GM12878 (cell line): ENCODE measurements at regions not wholly inside any gene's neighbourhood (a gene's known extent, or its start where the extent isn't known, plus 50 kb on each side); places are given as distances from the start of the nearest gene placed in this dataset.

Experiments used
- ATAC-seq: fragments of 200-7000 bp; cut with Tn5 transposase; 3 replicates; pipeline ENCODE4 v1.9.1; 2020; ENCODE audit warnings: mild to moderate bottlenecking, moderate library complexity
- BruUV-seq: library from RNA; stranded (reverse); fragments of 400-500 nt; replicated peaks from 2 replicates; lab custom pipeline; 2021; lab: Mats Ljungman, UMichigan
- CTCF ChIA-PET: fragments of 300-600 bp; sonication (Branson Sonifier 250); formaldehyde crosslinking; extraction: SDS; loops from one replicate; lab custom pipeline; 2021; ENCODE audit warnings: inconsistent platforms; lab: Yijun Ruan, JAX
- POLR2A ChIA-PET: fragments of 350-600 bp; formaldehyde crosslinking; extraction: SDS; loops from one replicate; lab custom pipeline; 2021; ENCODE audit warnings: inconsistent platforms; lab: Charles Lee
- RAD21 ChIA-PET: fragments of 300-600 bp; sonication (Branson Sonifier 250); formaldehyde crosslinking; loops from one replicate; lab custom pipeline; 2023; ENCODE audit warnings: antibody characterized with exemption; ENCODE audit not compliant: unreplicated experiment; lab: Charles Lee
- SMC1A ChIA-PET: fragments of 300-600 bp; sonication (Branson Sonifier 250); formaldehyde crosslinking; loops from one replicate; lab custom pipeline; 2023; ENCODE audit not compliant: unreplicated experiment, uncharacterized antibody; lab: Charles Lee
- DNase-seq: peaks from one replicate; pipeline ENCODE4 v3.0.0-alpha.2; 2011; ENCODE audit warnings: low read depth, low spot score
- FAIRE-seq: peaks from 3 replicates; lab custom pipeline; 2011; peaks lifted over from hg19 to GRCh38; lab: Jason Lieb, UNC
- H2AFZ ChIP-seq: 2 replicates; pipeline ENCODE4 v1.6.0; 2011; ENCODE audit warnings: low read depth, low read length, control low read depth; ENCODE audit not compliant: control insufficient read depth
- H3K27ac ChIP-seq: 2 replicates; pipeline ENCODE4 v1.5.1; 2011; ENCODE audit warnings: control low read depth; ENCODE audit not compliant: control insufficient read depth, insufficient read depth
- H3K27me3 ChIP-seq, 2 experiments: replicated peaks in 1 of 2; 2 replicates each; pipeline versions ENCODE4 v1.6.0 to v1.6.1; 2011; ENCODE audit warnings: low read length in 1 of 2; ENCODE audit not compliant: control insufficient read depth in 2 of 2, insufficient read depth in 2 of 2
- H3K36me3 ChIP-seq, 2 experiments: 2 replicates each; pipeline ENCODE4 v1.5.1; 2011; ENCODE audit warnings: low read length in 1 of 2; ENCODE audit not compliant: control insufficient read depth in 2 of 2, insufficient read depth in 2 of 2
- H3K4me1 ChIP-seq: 2 replicates; pipeline ENCODE4 v1.6.1; 2011; ENCODE audit warnings: mild to moderate bottlenecking, low read length, moderate library complexity, mixed read lengths; ENCODE audit not compliant: control insufficient read depth, insufficient read depth
- H3K4me2 ChIP-seq: 2 replicates; pipeline ENCODE4 v1.6.0; 2011; ENCODE audit warnings: control low read depth; ENCODE audit not compliant: control insufficient read depth, insufficient read depth
- H3K4me3 ChIP-seq: fragments of 200-600 bp; sonication (generic); 2 replicates; pipeline ENCODE4 v1.5.1; 2016
- H3K79me2 ChIP-seq: 2 replicates; pipeline ENCODE4 v1.6.0; 2011; ENCODE audit warnings: low read length; ENCODE audit not compliant: control insufficient read depth, insufficient read depth
- H3K9ac ChIP-seq: 2 replicates; pipeline ENCODE4 v1.8.0; 2011; ENCODE audit warnings: low read length, control low read depth, mixed read lengths; ENCODE audit not compliant: control insufficient read depth, insufficient read depth
- H3K9me3 ChIP-seq: replicated peaks from 3 replicates; pipeline ENCODE4 v1.5.1; 2011; ENCODE audit warnings: mild to moderate bottlenecking, low read length; ENCODE audit not compliant: control insufficient read depth, insufficient read depth
- H4K20me1 ChIP-seq: 2 replicates; pipeline ENCODE4 v1.6.0; 2011; ENCODE audit not compliant: control insufficient read depth, insufficient read depth
- BCL11A ChIP-seq: IDR thresholded peaks from 2 replicates; pipeline ENCODE4 v1.6.1; 2011; ENCODE audit warnings: low read depth, low read length
- CHD4 ChIP-seq: fragments of 200-600 bp; sonication (generic); IDR thresholded peaks from 2 replicates; pipeline ENCODE4 v1.6.1; 2016; ENCODE audit warnings: mild to moderate bottlenecking
- DPF2 ChIP-seq: fragments of 450-650 bp; IDR thresholded peaks from 2 replicates; pipeline ENCODE4 v1.6.1; 2017; ENCODE audit warnings: mild to moderate bottlenecking
- GABPA ChIP-seq: IDR thresholded peaks from 2 replicates; pipeline ENCODE4 v1.6.1; 2014; ENCODE audit warnings: antibody characterized with exemption, low read depth, mild to moderate bottlenecking, inconsistent platforms
- HDAC6 ChIP-seq: fragments of 200-600 bp; sonication (generic); IDR thresholded peaks from one replicate; pipeline ENCODE4 v1.8.0; 2017; ENCODE audit warnings: antibody characterized with exemption; ENCODE audit not compliant: unreplicated experiment
- HSF1 ChIP-seq: fragments of 150-350 bp; IDR thresholded peaks from 2 replicates; pipeline ENCODE4 v1.6.1; 2014; ENCODE audit warnings: mild to moderate bottlenecking, low read depth, low read length
- KDM1A ChIP-seq: fragments of 200-600 bp; sonication (generic); IDR thresholded peaks from 2 replicates; pipeline ENCODE4 v1.6.1; 2016; ENCODE audit warnings: borderline replicate concordance
- MYB ChIP-seq: fragments of 150-350 bp; IDR thresholded peaks from 2 replicates; pipeline ENCODE4 v1.6.1; 2014; ENCODE audit warnings: mild to moderate bottlenecking, low read depth, low read length, borderline replicate concordance
- NFIC ChIP-seq: IDR thresholded peaks from 2 replicates; pipeline ENCODE4 v1.6.1; 2012; ENCODE audit warnings: low read depth, mild to moderate bottlenecking, inconsistent platforms, low read length, moderate library complexity
- NR2C1 ChIP-seq: fragments of 450-650 bp; IDR thresholded peaks from 2 replicates; pipeline ENCODE4 v1.6.1; 2017; ENCODE audit warnings: antibody characterized with exemption, mild to moderate bottlenecking, moderate library complexity
- NRF1 ChIP-seq: conservative IDR thresholded peaks from 2 replicates; pipeline ENCODE4 v1.6.1; 2011; ENCODE audit warnings: mild to moderate bottlenecking, low read depth, low read length, improper control_type of control experiment
- SMAD1 ChIP-seq: fragments of 450-650 bp; IDR thresholded peaks from 2 replicates; pipeline ENCODE4 v1.6.1; 2018; ENCODE audit warnings: mild to moderate bottlenecking, low read depth; ENCODE audit not compliant: partially characterized antibody
- SRF ChIP-seq, 2 experiments: IDR thresholded peaks; 2 replicates each; pipeline ENCODE4 v1.6.1; 2011; ENCODE audit warnings: low read depth in 2 of 2, low read length in 2 of 2, mild to moderate bottlenecking in 1 of 2, moderate library complexity in 1 of 2
- STAT3 ChIP-seq: IDR thresholded peaks from 2 replicates; pipeline ENCODE4 v1.6.1; 2011; ENCODE audit warnings: low read depth, low read length, improper control_type of control experiment
- TARDBP ChIP-seq: IDR thresholded peaks from 2 replicates; pipeline ENCODE4 v1.6.1; 2016; ENCODE audit warnings: borderline replicate concordance
- WGBS: methylation state at CpG from one replicate; pipeline ENCODE4 v1.1.6; 2016; ENCODE audit warnings: low lambda C conversion rate; ENCODE audit not compliant: insufficient replicate concordance, insufficient coverage; ENCODE audit errors: missing lambda C conversion rate; 5-methylcytosine and 5-hydroxymethylcytosine counted together
- in situ Hi-C: fragments of 300-500 bp; cut with MboI; formaldehyde crosslinking; loops from 9 replicates; pipeline ENCODE4 v1.14.3; 2018; ENCODE audit warnings: mixed read lengths
- intact Hi-C: fragments of 100-400 bp; cut with micrococcal nuclease; formaldehyde crosslinking; loops from one replicate; pipeline ENCODE4 v1.14.2; 2022; ENCODE audit not compliant: unreplicated experiment

GRCh38 chr16:66193543-66194229 is 172.8 kb upstream of the CDH5 start:
- RAD21 ChIA-PET, result no interaction called here
- no peak for ATAC-seq
- Histone ChIP-seq H3K27me3 (no peaks in the 10 kb centered on the region), H3K4me1 (no peaks in the 10 kb centered on the region), H3K9ac (no peak overlapping the region), H3K4me2 (no peak overlapping the region), H3K79me2 (no peaks in the 10 kb centered on the region), H3K4me3 (no peak overlapping the region), H4K20me1 (no peaks in the 10 kb centered on the region), H3K36me3 (no peaks in the 10 kb centered on the region), H2AFZ (no peak overlapping the region)
- no peak for DNase-seq
- FAIRE-seq, result no peak
- in situ Hi-C loops (no loop called here), intact Hi-C loops (no loop called here)
- WGBS, result 67% methylated on average over 5 of the region's 5 CpGs
- SMC1A ChIA-PET, result no interaction called here
- CTCF ChIA-PET, result interaction anchor here (1.0 kb wide), 1 partner anchor 15 kb away, joined by 3 read pairs; no protein-coding TSS in a partner anchor
- POLR2A ChIA-PET, result no interaction called here
- no TSS peak for BruUV-seq
- TF ChIP-seq HSF1 (no peak), STAT3 (no peak), CHD4 (no peak), DPF2 (no peak), NFIC (no peak), NRF1 (no peak), KDM1A (no peak), TARDBP (no peak), SMAD1 (no peak), NR2C1 (no peak), MYB (no peak), SRF (IDR thresholded peaks at IDR 0.05; ENCODE audit: low read depth in 2 of 2, low read length in 2 of 2) (no peak), GABPA (no peak), BCL11A (no peak), HDAC6 (no peak)
- TF ChIP-seq, all 136 proteins: peak for 0
- H3K9me3 ChIP-seq, result no peaks in the 10 kb centered on the region
- no peak overlapping the region for H3K27ac ChIP-seq
